GM19239 (cell line): ENCODE measurements at regions not wholly inside any gene's neighbourhood (a gene's known extent, or its start where the extent isn't known, plus 50 kb on each side); places are given as distances from the start of the nearest gene placed in this dataset.
"Not testable (repeated sequence)": the region's sequence is repeated elsewhere in the genome, so short reads cannot be mapped to it uniquely, and the experiment has no call there.

Source experiments
- DNase-seq: peaks from one replicate; pipeline ENCODE4 v3.0.0; 2011; ENCODE audit warnings: low spot score; ENCODE audit not compliant: insufficient read length
- FAIRE-seq: peaks from 2 replicates; lab custom pipeline; 2011; peaks lifted over from hg19 to GRCh38; lab: Jason Lieb, UNC

- FAIRE-seq (no peak), DNase-seq (no peak)
These were observed 112.9 kb upstream of the ADTRP start for GRCh38 chr6:11891547-11891946.

- no peak for DNase-seq
These were observed 112.2 kb upstream of the ADTRP start for GRCh38 chr6:11890849-11891248.

GRCh38 chr6:11890209-11890608 lies 111.6 kb upstream of the ADTRP start:
- FAIRE-seq (no peak), DNase-seq (no peak)

More at GRCh38 chr6:11890849-11891248, 112.2 kb upstream of the ADTRP start:
- no peak for FAIRE-seq

GRCh38 chr6:11889572-11889971 lies 111.0 kb upstream of the ADTRP start:
- DNase-seq (no peak), FAIRE-seq (no peak)

- DNase-seq (no peak), FAIRE-seq (no peak)
These were observed 110.1 kb upstream of the ADTRP start for GRCh38 chr6:11888727-11889126.

- FAIRE-seq, result no peak
- DNase-seq, result no peak
These were observed 106.6 kb upstream of the ADTRP start for GRCh38 chr6:11885159-11885558.

- not testable (repeated sequence) for DNase-seq, FAIRE-seq
These were observed 104.9 kb upstream of the ADTRP start for GRCh38 chr6:11883471-11883870.

- DNase-seq, FAIRE-seq: not testable (repeated sequence)
These were observed 101.6 kb upstream of the ADTRP start for GRCh38 chr6:11880156-11880555.

- DNase-seq, result no peak
- no peak for FAIRE-seq
These were observed 100.1 kb upstream of the ADTRP start for GRCh38 chr6:11878735-11879134.

- DNase-seq, result no peak
- peak; percentile 47 for FAIRE-seq
These were observed 99.4 kb upstream of the ADTRP start for GRCh38 chr6:11878029-11878428.

- peak; percentile 21 for DNase-seq
These were observed 98.4 kb upstream of the ADTRP start for GRCh38 chr6:11876934-11877433.

GRCh38 chr6:11875325-11876109 lies 96.9 kb upstream of the ADTRP start:
- FAIRE-seq (no peak), DNase-seq (no peak)

More at GRCh38 chr6:11876934-11877433, 98.4 kb upstream of the ADTRP start:
- FAIRE-seq, result peak; percentile 91

- no peak for FAIRE-seq
- DNase-seq, result no peak
These were observed 91.2 kb upstream of the ADTRP start for GRCh38 chr6:11869672-11870340.

- DNase-seq (no peak), FAIRE-seq (no peak)
These were observed 89.8 kb upstream of the ADTRP start for GRCh38 chr6:11868392-11868791.

- FAIRE-seq (no peak), DNase-seq (no peak)
These were observed 87.2 kb upstream of the ADTRP start for GRCh38 chr6:11865680-11866300.

- FAIRE-seq, result no peak
- no peak for DNase-seq
These were observed 79.8 kb upstream of the ADTRP start for GRCh38 chr6:11858439-11858838.

- DNase-seq (no peak), FAIRE-seq (no peak)
These were observed 77.1 kb upstream of the ADTRP start for GRCh38 chr6:11855743-11856142.

GRCh38 chr6:11854408-11855165 lies 76.0 kb upstream of the ADTRP start:
- FAIRE-seq (peak; percentile 60), DNase-seq (no peak)

- DNase-seq (no peak), FAIRE-seq (no peak)
These were observed 75.2 kb upstream of the ADTRP start for GRCh38 chr6:11853678-11854407.
